G401 (cell line): ENCODE measurements at regions not wholly inside any gene's neighbourhood (a gene's known extent, or its start where the extent isn't known, plus 50 kb on each side); places are given as distances from the start of the nearest gene placed in this dataset.
"Not testable (repeated sequence)": the region's sequence is repeated elsewhere in the genome, so short reads cannot be mapped to it uniquely, and the experiment has no call there.

Experiments used
- DNase-seq: peaks from one replicate; pipeline ENCODE4 v3.0.0-alpha.2; 2015; ENCODE audit warnings: low spot score
- in situ Hi-C: cut with HindIII; loops from 2 replicates; pipeline ENCODE4 v1.10.0; 2016; ENCODE audit warnings: low sequenced_read_pairs, mixed read lengths

GRCh38 chr14:83019744-83020414 lies 1486.2 kb upstream of the SEL1L start:
- in situ Hi-C loops: no loop called here
- no peak for DNase-seq

GRCh38 chr14:83021323-83021722 lies 1487.7 kb upstream of the SEL1L start:
- DNase-seq: no peak
- in situ Hi-C loops: no loop called here

GRCh38 chr14:83023369-83023768 lies 1489.7 kb upstream of the SEL1L start:
- in situ Hi-C loops: no loop called here
- DNase-seq: no peak

- DNase-seq: no peak
- in situ Hi-C loops: no loop called here
Observed at GRCh38 chr14:83041224-83041623, 1507.6 kb upstream of the SEL1L start.

DNA sequence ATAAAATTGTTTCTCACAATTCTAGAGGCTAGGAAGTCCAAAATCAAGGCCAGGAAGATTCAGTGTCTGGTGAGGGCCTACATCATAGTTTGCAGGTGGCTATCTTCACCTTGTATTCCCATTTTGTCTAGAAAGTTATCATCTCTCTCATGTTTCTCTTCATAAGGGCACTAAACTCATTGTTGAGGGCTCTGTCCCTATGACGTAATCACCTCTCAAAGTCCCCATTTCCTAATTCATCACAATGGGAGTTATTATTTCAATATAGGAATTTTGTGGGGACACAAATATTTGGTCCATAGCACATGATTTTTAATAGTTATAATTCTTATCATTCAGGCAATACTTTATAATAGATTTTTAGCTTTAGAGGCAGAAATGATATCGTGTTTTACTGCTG lies 1509.2 kb upstream of the SEL1L start:
- DNase-seq: no peak
- in situ Hi-C loops: no loop called here

- no peak for DNase-seq
- in situ Hi-C loops: no loop called here
Observed at GRCh38 chr14:83044001-83044400, 1510.3 kb upstream of the SEL1L start.

DNA sequence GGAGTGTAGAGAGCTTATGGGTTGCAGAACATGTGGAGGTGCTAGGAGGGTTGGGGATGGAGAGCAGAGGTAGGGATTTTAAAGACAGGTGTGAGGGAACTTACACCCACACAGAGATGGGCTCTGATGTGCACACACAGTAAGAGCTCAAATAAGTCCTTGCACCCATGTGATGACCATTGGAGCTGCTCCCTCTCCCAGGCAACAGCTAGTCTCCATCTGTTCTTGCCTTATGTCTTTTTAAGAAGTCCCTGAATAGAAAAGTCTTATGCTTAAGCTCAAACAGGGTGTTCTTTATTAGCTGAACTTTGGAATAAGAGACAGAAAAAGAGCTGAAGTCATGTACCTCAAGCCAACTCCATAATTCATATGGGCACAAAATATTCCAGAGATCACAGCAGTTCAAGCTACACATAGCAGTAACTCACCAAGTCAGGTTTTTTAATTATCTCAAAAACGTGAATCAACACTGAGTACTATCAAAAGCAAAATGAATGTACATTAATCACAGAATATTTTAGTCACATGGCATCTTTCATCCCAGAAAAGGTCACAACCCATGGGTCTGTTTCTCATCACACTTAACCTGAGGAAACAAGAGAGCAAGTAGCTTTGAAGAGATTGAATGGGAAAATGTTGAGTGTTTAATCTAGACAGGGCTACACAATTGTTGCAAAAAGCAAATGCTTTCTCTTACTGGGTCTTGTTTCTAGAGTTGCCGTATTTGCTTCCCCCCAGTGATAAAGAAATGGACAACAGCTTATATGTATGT lies 1513.6 kb upstream of the SEL1L start:
- in situ Hi-C loops: no loop called here

DNA sequence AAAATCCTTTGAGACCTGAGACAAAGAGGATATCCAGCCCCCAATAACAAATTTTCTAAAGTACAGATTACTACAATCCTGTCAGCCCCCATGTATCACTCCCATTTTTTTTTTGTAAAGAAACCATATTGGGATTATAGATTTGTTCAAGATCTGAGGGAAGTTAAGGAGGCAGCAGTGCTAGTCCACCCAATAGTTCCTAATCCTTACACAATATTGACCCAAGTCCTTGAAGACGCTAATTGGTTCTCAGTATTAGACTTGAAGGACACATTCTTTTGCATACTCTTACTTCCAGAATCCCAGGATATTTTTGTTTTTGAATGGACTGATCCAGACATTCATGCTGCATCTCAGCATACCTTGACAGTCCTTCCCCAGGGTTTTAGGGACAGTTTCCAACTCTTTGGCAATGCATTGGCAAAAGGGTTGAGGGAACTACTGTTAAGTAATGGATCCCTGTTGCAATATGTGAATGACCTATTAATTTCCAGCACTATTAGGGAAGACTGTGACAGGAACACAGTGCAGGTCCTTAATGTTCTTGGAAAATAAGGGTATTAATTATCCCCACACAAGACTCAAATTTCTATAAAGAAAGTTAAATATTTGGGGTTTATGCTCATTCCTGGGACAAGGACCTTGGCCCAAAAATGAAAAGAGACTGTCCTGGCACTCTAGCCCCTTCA lies 1519.5 kb upstream of the SEL1L start:
- in situ Hi-C loops: no loop called here
- no peak for DNase-seq

More for the DNA sequence above, 1513.6 kb upstream of the SEL1L start:
- DNase-seq: no peak

- no peak for DNase-seq
- in situ Hi-C loops: no loop called here
Observed at GRCh38 chr14:83058068-83058467, 1524.4 kb upstream of the SEL1L start.

DNA sequence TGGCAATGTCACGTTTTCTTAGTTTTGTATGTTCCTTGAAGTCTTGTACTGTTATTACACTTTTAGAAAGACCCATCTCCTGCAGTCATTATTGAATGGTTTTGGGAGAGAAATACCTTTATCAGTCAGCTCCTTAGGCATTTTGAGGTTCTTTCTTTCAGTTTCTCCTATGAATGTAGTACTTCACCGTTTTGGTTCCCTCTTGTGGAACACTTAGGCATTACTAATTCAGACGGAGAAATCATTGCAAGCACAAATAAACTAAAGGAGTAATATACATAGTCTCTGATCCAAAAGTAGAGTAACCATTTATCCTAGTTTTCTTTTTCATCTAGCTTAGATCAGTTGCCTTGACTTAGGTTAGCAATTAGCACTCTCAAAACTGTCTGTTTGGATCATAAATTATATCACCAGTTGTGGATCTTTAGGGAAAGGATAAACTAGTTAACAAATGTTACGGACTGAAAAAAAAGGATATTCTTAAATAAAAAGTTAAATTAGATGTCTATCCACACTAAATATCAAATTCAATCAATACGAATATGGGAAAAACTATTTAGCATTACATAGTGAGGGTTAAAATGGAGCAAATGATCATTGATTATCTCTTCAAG lies 1538.3 kb upstream of the SEL1L start:
- in situ Hi-C loops: no loop called here

GRCh38 chr14:83085136-83085535 lies 1551.5 kb upstream of the SEL1L start:
- in situ Hi-C loops: no loop called here

More for the DNA sequence above, 1538.3 kb upstream of the SEL1L start:
- no peak for DNase-seq

GRCh38 chr14:83085725-83086124 lies 1552.1 kb upstream of the SEL1L start:
- in situ Hi-C loops: no loop called here
- DNase-seq: no peak

More at GRCh38 chr14:83085136-83085535, 1551.5 kb upstream of the SEL1L start:
- DNase-seq: no peak

GRCh38 chr14:83091991-83092956 lies 1558.6 kb upstream of the SEL1L start:
- in situ Hi-C loops, DNase-seq: not testable (repeated sequence)

- no peak for DNase-seq
- in situ Hi-C loops: no loop called here
Observed at GRCh38 chr14:83096092-83096491, 1562.4 kb upstream of the SEL1L start.

GRCh38 chr14:83101846-83102245 lies 1568.2 kb upstream of the SEL1L start:
- in situ Hi-C loops: no loop called here
- no peak for DNase-seq

DNA sequence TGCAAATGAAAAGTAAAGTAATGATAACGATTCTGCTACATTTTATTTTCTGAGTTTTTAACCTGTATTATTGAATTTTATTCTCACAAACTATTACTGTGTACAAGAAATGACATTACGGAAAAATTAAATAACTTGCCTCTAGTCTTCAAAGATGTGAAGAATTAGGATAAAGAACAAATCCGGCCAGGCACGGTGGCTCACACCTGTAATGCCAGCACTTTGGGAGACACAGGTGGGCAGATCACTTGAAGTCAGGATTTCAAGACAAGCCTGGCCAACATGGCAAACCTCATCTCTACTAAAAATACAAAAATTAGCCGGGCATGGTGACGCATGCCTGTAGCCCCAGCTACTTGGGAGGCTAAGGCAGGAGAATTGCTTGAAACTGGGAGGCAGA lies 1584.4 kb upstream of the SEL1L start:
- in situ Hi-C loops: no loop called here
- DNase-seq: no peak

DNA sequence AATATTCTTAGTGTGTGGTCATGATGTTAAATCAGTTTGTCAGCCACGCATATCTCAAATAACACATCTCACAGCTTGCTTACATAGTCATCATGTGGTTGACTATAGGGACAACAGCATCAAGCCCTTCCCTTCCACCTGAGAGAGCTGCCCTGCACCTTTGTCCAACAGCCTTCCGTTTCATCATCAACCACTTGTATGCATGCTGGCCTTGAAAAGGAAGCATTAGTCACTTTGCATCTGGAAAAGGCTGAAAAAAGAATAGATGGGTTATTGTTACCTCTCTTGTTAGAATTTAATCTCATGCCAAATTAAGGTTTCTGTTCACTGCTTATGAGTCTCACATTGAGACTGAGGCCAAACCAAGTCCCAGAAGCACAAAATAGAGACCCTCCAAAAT lies 1586.5 kb upstream of the SEL1L start:
- in situ Hi-C loops: no loop called here
- no peak for DNase-seq

- DNase-seq: no peak
- in situ Hi-C loops: no loop called here
Observed at GRCh38 chr14:83126076-83126475, 1592.4 kb upstream of the SEL1L start.

- in situ Hi-C loops: no loop called here
- DNase-seq: no peak
Observed at GRCh38 chr14:83128783-83129182, 1595.1 kb upstream of the SEL1L start.
